GM13976 (cell line): ENCODE measurements at regions not wholly inside any gene's neighbourhood (a gene's known extent, or its start where the extent isn't known, plus 50 kb on each side); places are given as distances from the start of the nearest gene placed in this dataset.

Experiments used
- DNase-seq: peaks from one replicate; pipeline ENCODE4 v3.0.0; 2012; ENCODE audit warnings: low spot score
- in situ Hi-C: fragments of 300-500 bp; cut with MboI; formaldehyde crosslinking; loops from one replicate; pipeline ENCODE4 v1.12.0; 2022; ENCODE audit warnings: low sequenced_read_pairs, mixed read lengths, inconsistent platforms; ENCODE audit not compliant: unreplicated experiment
- TF ChIP-seq, protein P1 (sequence below): IDR thresholded peaks from 2 replicates; pipeline ENCODE4 v1.5.1; 2012; ENCODE audit warnings: borderline replicate concordance, mild to moderate bottlenecking; ENCODE audit not compliant: insufficient read depth; ENCODE audit errors: extremely low read depth, missing control alignments, control extremely low read depth

DNA sequence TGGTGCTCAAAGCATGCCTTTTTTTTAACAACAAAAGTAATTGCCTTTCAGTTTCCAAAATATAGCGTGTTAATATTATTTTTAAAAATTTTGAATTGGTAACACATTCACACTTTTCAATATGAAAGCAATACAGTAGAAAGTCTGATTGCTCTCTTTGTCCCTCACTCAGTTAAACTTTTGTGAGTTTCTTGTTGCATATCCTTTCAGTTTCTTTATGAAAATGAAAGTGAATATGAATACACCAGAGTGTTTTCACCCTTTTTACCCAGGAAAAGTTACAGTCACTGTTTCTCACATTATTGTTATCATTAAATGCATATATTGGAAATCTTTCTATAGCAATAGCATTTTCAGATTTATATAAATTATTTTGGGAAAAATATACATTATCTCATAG is 377.4 kb upstream of the CRIM1 start:
- TF ChIP-seq, protein P1, sequence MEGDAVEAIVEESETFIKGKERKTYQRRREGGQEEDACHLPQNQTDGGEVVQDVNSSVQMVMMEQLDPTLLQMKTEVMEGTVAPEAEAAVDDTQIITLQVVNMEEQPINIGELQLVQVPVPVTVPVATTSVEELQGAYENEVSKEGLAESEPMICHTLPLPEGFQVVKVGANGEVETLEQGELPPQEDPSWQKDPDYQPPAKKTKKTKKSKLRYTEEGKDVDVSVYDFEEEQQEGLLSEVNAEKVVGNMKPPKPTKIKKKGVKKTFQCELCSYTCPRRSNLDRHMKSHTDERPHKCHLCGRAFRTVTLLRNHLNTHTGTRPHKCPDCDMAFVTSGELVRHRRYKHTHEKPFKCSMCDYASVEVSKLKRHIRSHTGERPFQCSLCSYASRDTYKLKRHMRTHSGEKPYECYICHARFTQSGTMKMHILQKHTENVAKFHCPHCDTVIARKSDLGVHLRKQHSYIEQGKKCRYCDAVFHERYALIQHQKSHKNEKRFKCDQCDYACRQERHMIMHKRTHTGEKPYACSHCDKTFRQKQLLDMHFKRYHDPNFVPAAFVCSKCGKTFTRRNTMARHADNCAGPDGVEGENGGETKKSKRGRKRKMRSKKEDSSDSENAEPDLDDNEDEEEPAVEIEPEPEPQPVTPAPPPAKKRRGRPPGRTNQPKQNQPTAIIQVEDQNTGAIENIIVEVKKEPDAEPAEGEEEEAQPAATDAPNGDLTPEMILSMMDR, result no peak
- DNase-seq, result peak; percentile 37
- in situ Hi-C loops, result no loop called here

DNA sequence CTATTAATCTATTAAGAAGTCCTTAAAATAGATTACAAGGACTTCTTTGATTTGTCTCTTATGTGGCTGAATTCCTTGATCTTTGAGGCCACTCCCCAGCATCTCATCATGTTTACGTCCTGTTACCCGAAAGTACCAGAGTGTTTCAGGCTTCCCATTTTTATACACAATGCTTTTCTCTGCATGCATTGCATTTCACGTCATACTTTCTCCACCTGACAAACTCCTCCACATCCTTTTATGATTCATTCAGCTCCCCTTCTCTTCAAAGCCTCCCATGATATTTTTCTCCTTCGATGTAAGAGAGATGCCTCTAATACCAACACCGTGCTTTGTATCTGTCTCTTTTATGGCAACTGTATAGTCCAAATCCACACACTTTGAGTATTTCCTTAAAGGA is 379.0 kb upstream of the CRIM1 start:
- TF ChIP-seq, protein P1, result no peak
- in situ Hi-C loops, result no loop called here

DNA sequence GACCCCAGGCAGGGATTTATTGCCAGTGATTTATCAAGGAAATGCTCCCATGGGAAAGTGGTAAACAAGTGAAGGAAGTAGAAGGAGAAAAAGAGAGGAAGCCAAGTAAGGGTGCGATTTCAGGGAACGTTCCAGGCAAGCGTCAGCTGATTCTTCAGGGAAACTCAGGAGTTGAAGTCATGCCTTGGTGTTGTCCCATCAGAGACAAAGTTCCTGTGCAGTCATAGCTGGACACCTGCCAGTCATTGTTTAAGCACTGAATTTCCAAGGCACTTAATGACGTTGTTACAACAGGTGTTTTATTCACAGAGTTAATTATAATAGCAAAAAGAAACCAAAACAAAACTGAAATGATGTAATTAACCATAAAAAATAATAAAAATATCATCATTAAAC is 381.8 kb upstream of the CRIM1 start:
- no peak for DNase-seq
- in situ Hi-C loops, result no loop called here
- TF ChIP-seq, protein P1, result no peak

More for the DNA sequence above, 379.0 kb upstream of the CRIM1 start:
- DNase-seq, result no peak

DNA sequence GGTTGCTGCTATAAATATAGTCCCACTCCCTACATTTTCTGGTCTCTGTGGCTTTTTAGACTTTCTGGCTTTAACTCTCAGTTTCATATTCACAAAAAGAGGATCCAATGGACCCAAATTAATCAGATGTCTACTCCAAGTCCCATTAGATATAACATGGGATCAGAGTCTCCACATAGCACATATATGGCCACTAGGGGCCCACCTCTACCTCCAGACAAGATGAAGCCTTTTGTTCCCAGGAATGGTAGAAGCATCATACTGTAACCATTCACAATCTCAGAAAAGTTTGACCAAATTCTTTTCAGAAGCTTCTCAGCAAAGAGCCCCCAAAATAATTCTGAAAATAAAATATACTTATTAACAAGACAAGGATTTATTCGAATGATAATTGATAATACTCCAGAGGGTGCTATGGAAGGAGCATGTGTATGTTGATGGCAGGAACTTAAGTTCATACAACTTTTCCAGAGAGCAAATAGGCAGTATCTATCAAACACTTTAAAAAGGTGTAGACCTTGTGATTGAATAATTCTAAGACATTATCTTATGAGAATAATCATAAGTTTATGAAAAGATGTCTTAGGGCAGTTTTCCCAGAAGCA is 382.3 kb upstream of the CRIM1 start:
- no peak for DNase-seq
- in situ Hi-C loops, result no loop called here
- TF ChIP-seq, protein P1, result peak; percentile 47

DNA sequence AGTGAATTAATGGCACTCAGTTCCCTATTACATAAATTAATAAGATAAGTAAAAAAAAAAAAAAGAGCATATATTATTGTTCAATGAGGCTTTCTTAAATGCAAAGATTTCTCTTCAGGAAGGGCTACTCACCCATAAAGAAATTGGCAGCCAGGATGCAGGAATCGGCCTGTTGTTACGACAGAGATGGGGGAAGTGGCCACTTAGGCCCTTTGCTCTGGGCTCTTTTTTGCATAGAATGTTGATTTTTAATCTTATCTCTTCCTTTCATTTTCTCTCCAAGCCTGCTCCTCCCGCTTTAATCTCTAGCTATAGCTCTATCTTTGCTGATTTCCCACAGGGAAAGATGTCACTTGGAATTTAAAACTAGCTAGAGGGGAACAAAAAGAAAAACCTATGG is 391.8 kb upstream of the CRIM1 start:
- in situ Hi-C loops, result no loop called here
- TF ChIP-seq, protein P1, result no peak
- no peak for DNase-seq

DNA sequence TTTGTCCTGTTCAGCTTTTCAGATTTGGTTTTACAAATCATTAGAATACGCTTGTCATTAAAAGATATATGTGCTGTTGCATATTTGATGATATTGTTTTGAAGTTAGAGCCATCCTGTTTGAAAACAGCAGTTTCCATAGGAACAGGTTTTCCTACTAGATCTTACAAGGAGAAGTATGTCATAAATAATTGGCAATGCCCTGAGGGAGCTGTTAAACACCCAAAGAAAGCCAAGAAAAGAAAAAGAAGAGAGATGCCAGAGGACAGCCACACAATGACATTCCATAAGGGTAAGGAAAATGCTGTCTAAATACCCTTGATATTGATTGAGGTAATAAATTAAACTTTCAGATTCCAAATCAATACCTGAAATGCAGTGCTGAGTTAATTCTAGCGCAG is 392.2 kb upstream of the CRIM1 start:
- TF ChIP-seq, protein P1, result no peak
- in situ Hi-C loops, result no loop called here
- no peak for DNase-seq
